Panc1 (cell line): ENCODE measurements at regions not wholly inside any gene's neighbourhood (a gene's known extent, or its start where the extent isn't known, plus 50 kb on each side); places are given as distances from the start of the nearest gene placed in this dataset.

Experiments
- CTCF ChIP-seq: fragments of 450-650 bp; IDR thresholded peaks from 2 replicates; pipeline ENCODE4 v1.5.1; 2017; ENCODE audit warnings: mild to moderate bottlenecking
- POLR2AphosphoS5 ChIP-seq: IDR thresholded peaks from 2 replicates; pipeline ENCODE4 v1.6.1; 2012; ENCODE audit warnings: mild to moderate bottlenecking, low read depth, low read length, moderate library complexity
- REST ChIP-seq, 2 experiments: IDR thresholded peaks; 2 replicates each; pipeline ENCODE4 v1.6.1; 2011 to 2012; ENCODE audit warnings: low read depth in 2 of 2, control low read depth in 1 of 2, low read length in 1 of 2, mild to moderate bottlenecking in 1 of 2, moderate library complexity in 1 of 2; ENCODE audit not compliant: insufficient read depth in 1 of 2
- TCF7L2 ChIP-seq: IDR thresholded peaks from 2 replicates; pipeline ENCODE4 v1.6.1; 2011; ENCODE audit warnings: mild to moderate bottlenecking, low read depth, low read length, inconsistent platforms

- no peak for TF ChIP-seq CTCF
- no peak for TF ChIP-seq POLR2AphosphoS5
- no peak for TF ChIP-seq REST (IDR thresholded peaks at IDR 0.05; ENCODE audit: insufficient read depth in 1 of 2, low read depth in 2 of 2, low read length in 1 of 2)
- TF ChIP-seq TCF7L2, result no peak
Measured at GRCh38 chr3:107258300-107258699, 118.9 kb upstream of the CCDC54 start.
